ENCODE measurements at regions not wholly inside any gene's neighbourhood (a gene's known extent, or its start where the extent isn't known, plus 50 kb on each side); places are given as distances from the start of the nearest gene placed in this dataset.

DNA sequence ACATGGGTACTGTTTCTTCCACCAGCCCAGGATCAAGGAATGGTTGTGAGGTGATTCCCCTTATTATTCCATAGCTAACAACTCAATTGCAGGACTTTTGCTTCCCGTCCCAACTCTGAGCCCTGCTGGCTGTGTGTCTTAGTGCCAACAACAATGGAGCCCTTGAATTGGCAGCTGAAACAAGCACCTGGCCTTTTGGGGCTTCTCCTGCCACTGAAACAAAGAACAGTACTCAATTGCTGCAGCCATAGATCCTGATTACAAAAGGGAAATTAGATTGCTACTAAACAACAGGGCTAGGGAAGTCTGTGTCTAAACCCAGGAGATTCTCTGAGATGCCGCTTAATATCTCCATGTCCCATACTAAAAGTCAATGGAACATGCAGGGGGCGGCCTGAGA lies 61.3 kb upstream of the CARMIL1 start:
- Histone ChIP-seq H3K36me3 (ENCODE audit: control insufficient read depth, insufficient read depth, low read length) (no peaks in the 10 kb centered on the region), H3K4me1 (ENCODE audit: control insufficient read depth, insufficient read depth, low read length) (no peaks in the 10 kb centered on the region), H3K9ac (ENCODE audit: extremely low read depth, low read length, poor library complexity, severe bottlenecking) (no peak overlapping the region), H3K27ac (ENCODE audit: low read depth, low read length) (no peak overlapping the region), H3K4me3 (ENCODE audit: low read length) (no peak overlapping the region), H3K9me3 (ENCODE audit: control insufficient read depth, low read length) (no peaks in the 10 kb centered on the region), H3K27me3 (ENCODE audit: control insufficient read depth, insufficient read depth, low read length, poor library complexity, severe bottlenecking) (no peaks in the 10 kb centered on the region)
- DNase-seq, result no peak
- Mint-ChIP-seq H3K27me3 (ENCODE audit: insufficient read depth) (no peaks in the 10 kb centered on the region), H3K9me3 (peaks cover 3% of the 10 kb centered on the region), H3K36me3 (ENCODE audit: low read depth) (no peaks in the 10 kb centered on the region), H3K4me3 (no peak overlapping the region), H3K27ac (no peak overlapping the region), H3K4me1 (no peaks in the 10 kb centered on the region)
- WGBS, 2 experiments (ENCODE audit: insufficient coverage in 1 of 2, insufficient read length in 1 of 2), result 91 to 93% methylated on average over 2 to 3 of the region's 3 CpGs
- TF ChIP-seq, protein P1, sequence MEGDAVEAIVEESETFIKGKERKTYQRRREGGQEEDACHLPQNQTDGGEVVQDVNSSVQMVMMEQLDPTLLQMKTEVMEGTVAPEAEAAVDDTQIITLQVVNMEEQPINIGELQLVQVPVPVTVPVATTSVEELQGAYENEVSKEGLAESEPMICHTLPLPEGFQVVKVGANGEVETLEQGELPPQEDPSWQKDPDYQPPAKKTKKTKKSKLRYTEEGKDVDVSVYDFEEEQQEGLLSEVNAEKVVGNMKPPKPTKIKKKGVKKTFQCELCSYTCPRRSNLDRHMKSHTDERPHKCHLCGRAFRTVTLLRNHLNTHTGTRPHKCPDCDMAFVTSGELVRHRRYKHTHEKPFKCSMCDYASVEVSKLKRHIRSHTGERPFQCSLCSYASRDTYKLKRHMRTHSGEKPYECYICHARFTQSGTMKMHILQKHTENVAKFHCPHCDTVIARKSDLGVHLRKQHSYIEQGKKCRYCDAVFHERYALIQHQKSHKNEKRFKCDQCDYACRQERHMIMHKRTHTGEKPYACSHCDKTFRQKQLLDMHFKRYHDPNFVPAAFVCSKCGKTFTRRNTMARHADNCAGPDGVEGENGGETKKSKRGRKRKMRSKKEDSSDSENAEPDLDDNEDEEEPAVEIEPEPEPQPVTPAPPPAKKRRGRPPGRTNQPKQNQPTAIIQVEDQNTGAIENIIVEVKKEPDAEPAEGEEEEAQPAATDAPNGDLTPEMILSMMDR (conservative IDR thresholded peaks at IDR 0.05), result no peak

DNA sequence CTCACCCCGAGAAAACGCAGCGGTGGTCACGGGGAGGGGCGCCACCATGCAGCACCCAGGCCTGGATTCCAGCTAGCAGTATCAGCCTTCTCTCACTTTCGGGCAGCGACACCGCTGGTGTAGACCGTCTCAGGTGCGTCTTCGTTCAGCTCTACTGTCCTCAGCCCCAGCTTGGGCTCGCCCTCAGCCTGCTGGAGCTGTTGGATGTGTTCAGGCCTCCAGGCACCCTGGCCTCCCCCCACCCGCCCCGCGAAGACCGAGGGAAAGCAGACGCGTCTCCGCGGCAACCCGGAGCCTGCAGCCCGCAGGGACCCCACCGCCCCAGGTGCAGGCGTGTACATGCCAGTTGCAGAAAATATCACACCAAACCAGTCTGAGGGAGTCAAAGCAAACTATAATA lies 60.8 kb upstream of the CARMIL1 start:
- H3K27me3 Mint-ChIP-seq (ENCODE audit: insufficient read depth), result no peaks in the 10 kb centered on the region
- Histone ChIP-seq H3K27ac (ENCODE audit: low read depth, low read length) (no peak overlapping the region), H3K9ac (ENCODE audit: extremely low read depth, low read length, poor library complexity, severe bottlenecking) (no peak overlapping the region), H3K27me3 (ENCODE audit: control insufficient read depth, insufficient read depth, low read length, poor library complexity, severe bottlenecking) (no peaks in the 10 kb centered on the region), H3K4me3 (ENCODE audit: low read length) (no peak overlapping the region), H3K9me3 (ENCODE audit: control insufficient read depth, low read length) (no peaks in the 10 kb centered on the region), H3K4me1 (ENCODE audit: control insufficient read depth, insufficient read depth, low read length) (no peaks in the 10 kb centered on the region), H3K36me3 (ENCODE audit: control insufficient read depth, insufficient read depth, low read length) (no peaks in the 10 kb centered on the region)
- H3K9me3 Mint-ChIP-seq, result no peaks in the 10 kb centered on the region
- DNase-seq, result no peak
- H3K4me1 Mint-ChIP-seq, result no peaks in the 10 kb centered on the region
- H3K4me3 Mint-ChIP-seq, result no peak overlapping the region
- TF ChIP-seq, protein P1 (conservative IDR thresholded peaks at IDR 0.05), result no peak
- H3K27ac Mint-ChIP-seq, result no peak overlapping the region
- no peaks in the 10 kb centered on the region for H3K36me3 Mint-ChIP-seq (ENCODE audit: low read depth)
- WGBS, 2 experiments (ENCODE audit: insufficient coverage in 1 of 2, insufficient read length in 1 of 2), result 94 to 96% methylated on average over 11 to 24 of the region's 24 CpGs

DNA sequence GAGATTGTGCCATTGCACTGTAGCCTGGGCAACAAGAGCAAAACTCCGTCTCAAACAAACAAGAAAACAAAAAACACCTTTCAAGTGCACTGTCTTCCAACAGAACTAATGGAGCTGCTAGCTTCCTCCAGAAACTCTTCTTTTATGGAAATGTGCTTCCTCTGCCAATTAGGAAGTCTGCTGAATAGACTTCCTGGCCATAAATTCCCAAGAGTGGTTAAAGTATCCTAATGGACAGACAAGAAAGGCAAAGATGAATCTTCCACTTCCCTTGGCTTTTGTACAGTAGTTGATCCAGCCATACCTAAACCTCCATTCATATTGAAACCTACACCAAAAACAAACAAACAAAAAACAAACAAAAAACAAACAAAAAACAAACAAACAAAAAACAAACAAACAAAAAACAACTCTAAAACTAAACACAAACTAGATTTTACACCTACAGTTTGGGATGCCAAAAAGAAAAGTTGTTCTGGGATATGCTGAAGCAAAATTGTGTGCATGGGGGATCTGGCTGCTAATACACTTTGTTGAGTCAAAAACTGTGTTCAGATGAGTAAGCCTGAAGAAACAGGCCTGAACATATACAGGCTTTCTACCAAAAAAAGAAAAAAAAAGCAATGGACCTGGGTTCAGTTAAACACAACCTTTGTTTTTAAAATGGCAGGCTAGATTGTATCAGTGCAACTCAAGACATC lies 59.8 kb upstream of the CARMIL1 start:
- Histone ChIP-seq H3K27ac (ENCODE audit: low read depth, low read length) (no peak overlapping the region), H3K36me3 (ENCODE audit: control insufficient read depth, insufficient read depth, low read length) (no peaks in the 10 kb centered on the region), H3K9ac (ENCODE audit: extremely low read depth, low read length, poor library complexity, severe bottlenecking) (no peak overlapping the region), H3K4me1 (ENCODE audit: control insufficient read depth, insufficient read depth, low read length) (no peaks in the 10 kb centered on the region), H3K27me3 (ENCODE audit: control insufficient read depth, insufficient read depth, low read length, poor library complexity, severe bottlenecking) (no peaks in the 10 kb centered on the region), H3K9me3 (ENCODE audit: control insufficient read depth, low read length) (no peaks in the 10 kb centered on the region), H3K4me3 (ENCODE audit: low read length) (no peak overlapping the region)
- Mint-ChIP-seq H3K4me3 (no peak overlapping the region), H3K36me3 (ENCODE audit: low read depth) (no peaks in the 10 kb centered on the region), H3K9me3 (no peaks in the 10 kb centered on the region), H3K4me1 (no peaks in the 10 kb centered on the region), H3K27ac (no peak overlapping the region), H3K27me3 (ENCODE audit: insufficient read depth) (no peaks in the 10 kb centered on the region)
- 0% methylated on average over 1 of the region's 1 CpG for WGBS, 2 experiments (ENCODE audit: insufficient coverage in 1 of 2, insufficient read length in 1 of 2)
- DNase-seq, result no peak
- TF ChIP-seq, protein P1 (conservative IDR thresholded peaks at IDR 0.05), result no peak
